ENCODE measurements at regions not wholly inside any gene's neighbourhood (a gene's known extent, or its start where the extent isn't known, plus 50 kb on each side); places are given as distances from the start of the nearest gene placed in this dataset.
"Not testable (repeated sequence)": the region's sequence is repeated elsewhere in the genome, so short reads cannot be mapped to it uniquely, and the experiment has no call there.

GRCh38 chr5:154590093-154590724 is 112.2 kb upstream of the HAND1 start:
- 57 to 65% methylated on average over 3 to 4 of the region's 4 CpGs for WGBS, 2 donors
- no peak for DNase-seq
- TF ChIP-seq CTCF (IDR thresholded peaks at IDR 0.05) (no peak), POLR2A (IDR thresholded peaks at IDR 0.05) (no peak)
- Histone ChIP-seq H3K4me3 (no peak overlapping the region), H3K9me3 (no peaks in the 10 kb centered on the region), H3K36me3 (no peaks in the 10 kb centered on the region), H3K27ac (no peak overlapping the region), H3K27me3 (peaks cover 0 to 23% (median 0%) of the 10 kb centered on the region in 4 donors), H3K4me1 (no peaks in the 10 kb centered on the region)
- intact Hi-C loops (cut with DNase I) = no loop called here

GRCh38 chr5:154589511-154589910 is 111.5 kb upstream of the HAND1 start:
- H3K27ac ChIP-seq = no peak overlapping the region
- WGBS, 2 donors = 69 to 82% methylated on average over 3 to 4 of the region's 4 CpGs

GRCh38 chr5:154588833-154589425 is 110.9 kb upstream of the HAND1 start:
- H3K36me3 ChIP-seq; H3K27ac ChIP-seq; H3K9me3 ChIP-seq; H3K4me3 ChIP-seq; intact Hi-C loops (cut with DNase I); H3K4me1 ChIP-seq; DNase-seq: not testable (repeated sequence)
- H3K27me3 ChIP-seq = peaks cover 0 to 36% (median 0%) of the 10 kb centered on the region in 4 donors
- WGBS, 2 donors = 72 to 77% methylated on average over 7 of the region's 7 CpGs

More at GRCh38 chr5:154589511-154589910, 111.5 kb upstream of the HAND1 start:
- Histone ChIP-seq H3K27me3 (peaks cover 0 to 30% (median 0%) of the 10 kb centered on the region in 4 donors), H3K36me3 (no peaks in the 10 kb centered on the region), H3K4me1 (no peaks in the 10 kb centered on the region), H3K4me3 (no peak overlapping the region), H3K9me3 (no peaks in the 10 kb centered on the region)
- no peak for TF ChIP-seq CTCF (IDR thresholded peaks at IDR 0.05)
- no peak for TF ChIP-seq POLR2A (IDR thresholded peaks at IDR 0.05)
- intact Hi-C loops (cut with DNase I) = no loop called here
- no peak for DNase-seq

- Histone ChIP-seq H3K36me3 (no peaks in the 10 kb centered on the region), H3K4me1 (no peaks in the 10 kb centered on the region), H3K9me3 (no peaks in the 10 kb centered on the region), H3K27me3 (peaks cover 0 to 41% (median 0%) of the 10 kb centered on the region in 4 donors), H3K4me3 (no peak overlapping the region), H3K27ac (no peak overlapping the region)
- no peak for TF ChIP-seq CTCF (IDR thresholded peaks at IDR 0.05)
- no peak for TF ChIP-seq POLR2A (IDR thresholded peaks at IDR 0.05)
- 71 to 72% methylated on average over 13 of the region's 13 CpGs for WGBS, 2 donors
- intact Hi-C loops (cut with DNase I) = no loop called here
- no peak for DNase-seq
These were observed 110.2 kb upstream of the HAND1 start for GRCh38 chr5:154588091-154588774.

- DNase-seq = no peak
- no peak overlapping the region for H3K27ac ChIP-seq
- H3K4me3 ChIP-seq = no peak overlapping the region
- no peaks in the 10 kb centered on the region for H3K36me3 ChIP-seq
- intact Hi-C loops (cut with DNase I) = no loop called here
- TF ChIP-seq POLR2A (IDR thresholded peaks at IDR 0.05) (no peak), CTCF (IDR thresholded peaks at IDR 0.05) (no peak)
- WGBS, 2 donors = 34 to 39% methylated on average over 10 of the region's 10 CpGs
- H3K4me1 ChIP-seq = no peaks in the 10 kb centered on the region
- H3K9me3 ChIP-seq = no peaks in the 10 kb centered on the region
- H3K27me3 ChIP-seq = peaks cover 0 to 50% (median 0%) of the 10 kb centered on the region in 4 donors
These were observed 109.3 kb upstream of the HAND1 start for GRCh38 chr5:154587123-154588026.

Data from esophagus squamous epithelium (tissue), 5 donors.